ENCODE measurements at regions not wholly inside any gene's neighbourhood (a gene's known extent, or its start where the extent isn't known, plus 50 kb on each side); places are given as distances from the start of the nearest gene placed in this dataset.
"Not testable (repeated sequence)": the region's sequence is repeated elsewhere in the genome, so short reads cannot be mapped to it uniquely, and the experiment has no call there.

GRCh38 chr1:149647018-149647373 is 63.3 kb downstream of the PPIAL4C start:
- TF ChIP-seq POLR2A (IDR thresholded peaks at IDR 0.05); POLR2AphosphoS5 (IDR thresholded peaks at IDR 0.05; ENCODE audit: insufficient read depth in 1 of 2, low read depth in 1 of 2): not testable (repeated sequence)
